Erythroblast (primary cell): ENCODE measurements at regions not wholly inside any gene's neighbourhood (a gene's known extent, or its start where the extent isn't known, plus 50 kb on each side); places are given as distances from the start of the nearest gene placed in this dataset.
A peak's percentile ranks its signal among the peaks of the same experiment; 100 is the strongest.

Source experiments
- DNase-seq, 2 experiments: peaks; one replicate each; lab custom pipeline; 2025; lab: John Stamatoyannopoulos, UW
- GATA1 ChIP-seq: IDR thresholded peaks from 2 replicates; pipeline ENCODE4 v1.6.1; 2011; ENCODE audit warnings: low read depth, mild to moderate bottlenecking, control low read depth, low read length, moderate library complexity
- POLR2A ChIP-seq: IDR thresholded peaks from 2 replicates; pipeline ENCODE4 v1.6.1; 2011; ENCODE audit warnings: mild to moderate bottlenecking, low read length

GRCh38 chr15:80308002-80308401 is 56.0 kb upstream of the CTXND1 start:
- DNase-seq = no peak
- TF ChIP-seq POLR2A (no peak), GATA1 (no peak)

GRCh38 chr15:80309769-80310384 is 57.9 kb upstream of the CTXND1 start:
- DNase-seq = peak in 1 of 2 experiments; percentile 30

GRCh38 chr15:80310776-80311175 is 58.8 kb upstream of the CTXND1 start:
- TF ChIP-seq GATA1 (no peak), POLR2A (no peak)
- no peak for DNase-seq

More at GRCh38 chr15:80309769-80310384, 57.9 kb upstream of the CTXND1 start:
- TF ChIP-seq POLR2A (no peak), GATA1 (no peak)

GRCh38 chr15:80315289-80315987 is 63.4 kb upstream of the CTXND1 start:
- no peak for TF ChIP-seq POLR2A
- no peak for TF ChIP-seq GATA1
- no peak for DNase-seq

GRCh38 chr15:80317389-80318182 is 65.6 kb upstream of the CTXND1 start:
- TF ChIP-seq GATA1 (no peak), POLR2A (no peak)
- peak in 1 of 2 experiments; percentile 7 for DNase-seq

GRCh38 chr15:80321853-80322252 is 69.8 kb upstream of the CTXND1 start:
- no peak for TF ChIP-seq POLR2A
- TF ChIP-seq GATA1 = no peak
- DNase-seq = no peak

GRCh38 chr15:80323285-80323684 is 71.3 kb upstream of the CTXND1 start:
- no peak for TF ChIP-seq POLR2A
- TF ChIP-seq GATA1 = no peak
- no peak for DNase-seq

GRCh38 chr15:80324545-80325080 is 72.6 kb upstream of the CTXND1 start:
- TF ChIP-seq GATA1 (no peak), POLR2A (no peak)
- no peak for DNase-seq

GRCh38 chr15:80325206-80325605 is 73.2 kb upstream of the CTXND1 start:
- DNase-seq = no peak
- TF ChIP-seq POLR2A (no peak), GATA1 (no peak)

GRCh38 chr15:80326270-80326669 is 74.3 kb upstream of the CTXND1 start:
- no peak for DNase-seq
- no peak for TF ChIP-seq GATA1
- no peak for TF ChIP-seq POLR2A

GRCh38 chr15:80328496-80328895 is 75.7 kb upstream of the ARNT2 start:
- TF ChIP-seq GATA1 (no peak), POLR2A (no peak)
- DNase-seq = no peak

- no peak for TF ChIP-seq GATA1
- TF ChIP-seq POLR2A = no peak
These were observed 72.2 kb upstream of the ARNT2 start for GRCh38 chr15:80331886-80332406.

GRCh38 chr15:80333261-80333660 is 70.9 kb upstream of the ARNT2 start:
- DNase-seq = no peak
- no peak for TF ChIP-seq POLR2A
- TF ChIP-seq GATA1 = no peak

More at GRCh38 chr15:80331886-80332406, 72.2 kb upstream of the ARNT2 start:
- no peak for DNase-seq

- DNase-seq = no peak
- TF ChIP-seq GATA1 (no peak), POLR2A (no peak)
These were observed 69.7 kb upstream of the ARNT2 start for GRCh38 chr15:80334521-80334920.
